ENCODE measurements at regions not wholly inside any gene's neighbourhood (a gene's known extent, or its start where the extent isn't known, plus 50 kb on each side); places are given as distances from the start of the nearest gene placed in this dataset.

- no peaks in the 10 kb centered on the region for H3K9me3 ChIP-seq (ENCODE audit: low read length)
- no peaks in the 10 kb centered on the region for H4K20me1 ChIP-seq (ENCODE audit: insufficient read depth, low read length)
- H3K4me2 ChIP-seq (ENCODE audit: low read length): no peak overlapping the region
- no peak overlapping the region for H3K27ac ChIP-seq (ENCODE audit: low read depth, low read length, poor library complexity, severe bottlenecking)
- H3K4me3 ChIP-seq (ENCODE audit: low read depth, low read length, poor library complexity, severe bottlenecking): no peak overlapping the region
- H3K36me3 ChIP-seq (ENCODE audit: insufficient read depth, low read length): no peaks in the 10 kb centered on the region
- no peaks in the 10 kb centered on the region for H3K9me2 ChIP-seq (ENCODE audit: low read depth, low read length)
- H3K27me3 ChIP-seq (ENCODE audit: insufficient read depth, low read length): no peaks in the 10 kb centered on the region; the same call in none of the 2 replicates
- no peak for TF ChIP-seq EZH2 (IDR thresholded peaks at IDR 0.05; ENCODE audit: borderline replicate concordance, low read length)
- no peak for TF ChIP-seq CTCF (IDR thresholded peaks at IDR 0.05; ENCODE audit: low read length)
- no peaks in the 10 kb centered on the region for H3K4me1 ChIP-seq (ENCODE audit: insufficient read depth, low read length, severe bottlenecking)
- no peak overlapping the region for H2AFZ ChIP-seq (ENCODE audit: low read length)
- H3K9ac ChIP-seq (ENCODE audit: low read length): no peak overlapping the region
- H3K79me2 ChIP-seq (ENCODE audit: insufficient read depth, low read length): no peaks in the 10 kb centered on the region
- no peaks in the 10 kb centered on the region for H3F3A ChIP-seq (ENCODE audit: insufficient read depth, low read length)
Observed at GRCh38 chr10:118470470-118470869, 125.0 kb downstream of the PRLHR start.

- TF ChIP-seq CTCF (IDR thresholded peaks at IDR 0.05; ENCODE audit: low read length) (no peak), EZH2 (IDR thresholded peaks at IDR 0.05; ENCODE audit: borderline replicate concordance, low read length) (no peak)
- Histone ChIP-seq H3K36me3 (ENCODE audit: insufficient read depth, low read length) (no peaks in the 10 kb centered on the region), H3K79me2 (ENCODE audit: insufficient read depth, low read length) (no peaks in the 10 kb centered on the region), H3K9me3 (ENCODE audit: low read length) (no peaks in the 10 kb centered on the region), H3K27me3 (ENCODE audit: insufficient read depth, low read length) (no peaks in the 10 kb centered on the region; the same call in none of the 2 replicates), H3K9ac (ENCODE audit: low read length) (no peak overlapping the region), H3K4me2 (ENCODE audit: low read length) (no peak overlapping the region), H2AFZ (ENCODE audit: low read length) (no peak overlapping the region), H3K9me2 (ENCODE audit: low read depth, low read length) (no peaks in the 10 kb centered on the region), H3K4me3 (ENCODE audit: low read depth, low read length, poor library complexity, severe bottlenecking) (no peak overlapping the region), H4K20me1 (ENCODE audit: insufficient read depth, low read length) (no peaks in the 10 kb centered on the region), H3K27ac (ENCODE audit: low read depth, low read length, poor library complexity, severe bottlenecking) (no peak overlapping the region), H3F3A (ENCODE audit: insufficient read depth, low read length) (no peaks in the 10 kb centered on the region), H3K4me1 (ENCODE audit: insufficient read depth, low read length, severe bottlenecking) (no peaks in the 10 kb centered on the region)
Observed at GRCh38 chr10:118467200-118467599, 125.1 kb upstream of the FAM204A start.

DNA sequence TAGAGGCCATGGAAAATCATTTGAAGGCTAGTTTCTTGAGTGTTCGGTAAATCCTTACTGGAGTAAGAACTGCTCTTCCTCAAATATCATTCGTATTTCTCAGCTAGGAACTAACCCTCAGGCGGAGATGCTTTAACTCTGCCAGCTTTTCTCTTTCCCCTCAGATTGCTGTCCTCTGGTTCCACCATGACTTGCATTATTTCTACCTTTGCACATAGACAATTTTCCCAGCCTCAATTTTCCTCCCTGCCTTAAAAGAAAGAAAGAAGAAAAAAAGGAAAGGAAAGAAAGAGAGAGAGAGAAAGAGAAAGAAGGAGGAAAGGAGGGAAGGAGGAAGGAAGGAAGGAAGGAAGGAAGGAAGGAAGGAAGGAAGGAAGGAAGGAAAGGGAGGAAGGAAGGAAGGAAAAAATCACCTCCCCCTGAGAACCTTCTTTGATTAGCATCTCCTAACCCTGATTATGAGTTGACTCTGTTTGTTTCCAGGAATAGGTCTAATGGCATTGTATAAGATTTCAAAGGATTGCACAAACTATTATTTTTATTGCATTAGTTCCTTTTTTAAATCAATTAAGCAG is 123.3 kb upstream of the FAM204A start:
- Histone ChIP-seq H3K4me3 (ENCODE audit: low read depth, low read length, poor library complexity, severe bottlenecking) (no peak overlapping the region), H3K27me3 (ENCODE audit: insufficient read depth, low read length) (no peaks in the 10 kb centered on the region; the same call in 1 of the 2 replicates), H3K36me3 (ENCODE audit: insufficient read depth, low read length) (no peaks in the 10 kb centered on the region), H3K9me3 (ENCODE audit: low read length) (no peaks in the 10 kb centered on the region), H2AFZ (ENCODE audit: low read length) (no peak overlapping the region), H3K9me2 (ENCODE audit: low read depth, low read length) (no peaks in the 10 kb centered on the region), H3K4me1 (ENCODE audit: insufficient read depth, low read length, severe bottlenecking) (no peaks in the 10 kb centered on the region), H3K27ac (ENCODE audit: low read depth, low read length, poor library complexity, severe bottlenecking) (no peak overlapping the region), H3K4me2 (ENCODE audit: low read length) (no peak overlapping the region), H3K79me2 (ENCODE audit: insufficient read depth, low read length) (no peaks in the 10 kb centered on the region), H3F3A (ENCODE audit: insufficient read depth, low read length) (no peaks in the 10 kb centered on the region), H4K20me1 (ENCODE audit: insufficient read depth, low read length) (no peaks in the 10 kb centered on the region), H3K9ac (ENCODE audit: low read length) (no peak overlapping the region)
- TF ChIP-seq CTCF (IDR thresholded peaks at IDR 0.05; ENCODE audit: low read length) (no peak), EZH2 (IDR thresholded peaks at IDR 0.05; ENCODE audit: borderline replicate concordance, low read length) (no peak)
